ENCODE measurements at regions not wholly inside any gene's neighbourhood (a gene's known extent, or its start where the extent isn't known, plus 50 kb on each side); places are given as distances from the start of the nearest gene placed in this dataset.
"Not testable (repeated sequence)": the region's sequence is repeated elsewhere in the genome, so short reads cannot be mapped to it uniquely, and the experiment has no call there.

DNA sequence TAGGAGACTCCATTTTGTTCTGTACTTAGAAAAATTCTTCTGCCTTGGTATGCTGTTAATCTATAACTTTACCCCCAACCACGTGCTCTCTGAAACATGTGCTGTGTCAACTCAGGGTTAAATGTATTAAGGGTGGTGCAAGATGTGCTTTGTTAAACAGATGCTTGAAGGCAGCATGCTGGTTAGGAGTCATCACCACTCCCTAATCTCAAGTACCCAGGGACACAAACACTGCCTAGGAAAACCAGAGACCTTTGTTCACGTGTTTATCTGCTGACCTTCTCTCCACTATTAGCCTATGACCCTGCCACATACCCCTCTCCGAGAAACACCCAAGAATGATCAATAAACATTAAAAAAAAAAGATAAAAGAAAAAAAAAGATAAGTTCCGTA, 93.0 kb upstream of the ZNF519 start:
- TF ChIP-seq, protein P1, sequence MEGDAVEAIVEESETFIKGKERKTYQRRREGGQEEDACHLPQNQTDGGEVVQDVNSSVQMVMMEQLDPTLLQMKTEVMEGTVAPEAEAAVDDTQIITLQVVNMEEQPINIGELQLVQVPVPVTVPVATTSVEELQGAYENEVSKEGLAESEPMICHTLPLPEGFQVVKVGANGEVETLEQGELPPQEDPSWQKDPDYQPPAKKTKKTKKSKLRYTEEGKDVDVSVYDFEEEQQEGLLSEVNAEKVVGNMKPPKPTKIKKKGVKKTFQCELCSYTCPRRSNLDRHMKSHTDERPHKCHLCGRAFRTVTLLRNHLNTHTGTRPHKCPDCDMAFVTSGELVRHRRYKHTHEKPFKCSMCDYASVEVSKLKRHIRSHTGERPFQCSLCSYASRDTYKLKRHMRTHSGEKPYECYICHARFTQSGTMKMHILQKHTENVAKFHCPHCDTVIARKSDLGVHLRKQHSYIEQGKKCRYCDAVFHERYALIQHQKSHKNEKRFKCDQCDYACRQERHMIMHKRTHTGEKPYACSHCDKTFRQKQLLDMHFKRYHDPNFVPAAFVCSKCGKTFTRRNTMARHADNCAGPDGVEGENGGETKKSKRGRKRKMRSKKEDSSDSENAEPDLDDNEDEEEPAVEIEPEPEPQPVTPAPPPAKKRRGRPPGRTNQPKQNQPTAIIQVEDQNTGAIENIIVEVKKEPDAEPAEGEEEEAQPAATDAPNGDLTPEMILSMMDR (IDR thresholded peaks at IDR 0.05; ENCODE audit: insufficient read depth, low read length, poor library complexity, severe bottlenecking), result not testable (repeated sequence)
- not testable (repeated sequence) for TF ChIP-seq EZH2phosphoT487 (conservative IDR thresholded peaks at IDR 0.05; ENCODE audit: low read length)
